ENCODE measurements at regions not wholly inside any gene's neighbourhood (a gene's known extent, or its start where the extent isn't known, plus 50 kb on each side); places are given as distances from the start of the nearest gene placed in this dataset.
A peak's percentile ranks its signal among the peaks of the same experiment; 100 is the strongest.

GRCh38 chr18:75809926-75810255, 382.4 kb upstream of the SMIM21 start:
- H3K4me3 ChIP-seq (ENCODE audit: low read length): no peak overlapping the region
- peak; percentile 38 for DNase-seq

GRCh38 chr18:75809151-75809925, 381.8 kb upstream of the SMIM21 start:
- peaks cover 24% of the 10 kb centered on the region for H3K4me1 ChIP-seq (ENCODE audit: control insufficient read depth, insufficient read depth, low read length)
- H3K9me3 ChIP-seq (replicated peaks; ENCODE audit: control insufficient read depth, low read depth, low read length): no peaks in the 10 kb centered on the region
- no peaks in the 10 kb centered on the region for H3K36me3 ChIP-seq (ENCODE audit: control insufficient read depth, insufficient read depth, low read length)
- DNase-seq: peak; percentile 72
- H3K27ac ChIP-seq (ENCODE audit: low read length): peak overlapping the region; percentile 71
- whole genome bisulfite sequencing (ENCODE audit: insufficient coverage): 9% methylated on average over 10 of the region's 20 CpGs
- no peak overlapping the region for H3K4me3 ChIP-seq (ENCODE audit: low read length)
- H3K27me3 ChIP-seq (ENCODE audit: control insufficient read depth, insufficient read depth, low read length): no peaks in the 10 kb centered on the region

More at GRCh38 chr18:75809926-75810255, 382.4 kb upstream of the SMIM21 start:
- peaks cover 24% of the 10 kb centered on the region for H3K4me1 ChIP-seq (ENCODE audit: control insufficient read depth, insufficient read depth, low read length)
- H3K36me3 ChIP-seq (ENCODE audit: control insufficient read depth, insufficient read depth, low read length): no peaks in the 10 kb centered on the region
- H3K27me3 ChIP-seq (ENCODE audit: control insufficient read depth, insufficient read depth, low read length): no peaks in the 10 kb centered on the region
- peak overlapping the region; percentile 71 for H3K27ac ChIP-seq (ENCODE audit: low read length)
- WGBS (ENCODE audit: insufficient coverage): no CpG with 5 or more reads among the region's 6 CpGs
- no peaks in the 10 kb centered on the region for H3K9me3 ChIP-seq (replicated peaks; ENCODE audit: control insufficient read depth, low read depth, low read length)

GRCh38 chr18:75805265-75805664, 377.8 kb upstream of the SMIM21 start:
- H3K4me1 ChIP-seq (ENCODE audit: control insufficient read depth, insufficient read depth, low read length): peaks cover 15% of the 10 kb centered on the region
- H3K9me3 ChIP-seq (replicated peaks; ENCODE audit: control insufficient read depth, low read depth, low read length): no peaks in the 10 kb centered on the region
- H3K27me3 ChIP-seq (ENCODE audit: control insufficient read depth, insufficient read depth, low read length): no peaks in the 10 kb centered on the region
- H3K36me3 ChIP-seq (ENCODE audit: control insufficient read depth, insufficient read depth, low read length): no peaks in the 10 kb centered on the region
- H3K4me3 ChIP-seq (ENCODE audit: low read length): no peak overlapping the region
- DNase-seq: no peak
- 75% methylated on average over 1 of the region's 3 CpGs for WGBS (ENCODE audit: insufficient coverage)
- H3K27ac ChIP-seq (ENCODE audit: low read length): no peak overlapping the region

GRCh38 chr18:75802681-75803080, 375.2 kb upstream of the SMIM21 start:
- Histone ChIP-seq H3K36me3 (ENCODE audit: control insufficient read depth, insufficient read depth, low read length) (no peaks in the 10 kb centered on the region), H3K4me1 (ENCODE audit: control insufficient read depth, insufficient read depth, low read length) (no peaks in the 10 kb centered on the region), H3K27ac (ENCODE audit: low read length) (no peak overlapping the region), H3K27me3 (ENCODE audit: control insufficient read depth, insufficient read depth, low read length) (no peaks in the 10 kb centered on the region), H3K9me3 (replicated peaks; ENCODE audit: control insufficient read depth, low read depth, low read length) (no peaks in the 10 kb centered on the region), H3K4me3 (ENCODE audit: low read length) (no peak overlapping the region)
- DNase-seq: no peak
- no CpG with 5 or more reads among the region's 5 CpGs for WGBS (ENCODE audit: insufficient coverage)

- Histone ChIP-seq H3K4me3 (ENCODE audit: low read length) (no peak overlapping the region), H3K27ac (ENCODE audit: low read length) (no peak overlapping the region), H3K36me3 (ENCODE audit: control insufficient read depth, insufficient read depth, low read length) (no peaks in the 10 kb centered on the region), H3K27me3 (ENCODE audit: control insufficient read depth, insufficient read depth, low read length) (no peaks in the 10 kb centered on the region), H3K4me1 (ENCODE audit: control insufficient read depth, insufficient read depth, low read length) (no peaks in the 10 kb centered on the region), H3K9me3 (replicated peaks; ENCODE audit: control insufficient read depth, low read depth, low read length) (no peaks in the 10 kb centered on the region)
- 92% methylated on average over 10 of the region's 12 CpGs for WGBS (ENCODE audit: insufficient coverage)
- no peak for DNase-seq
Measured at GRCh38 chr18:75801178-75801577, 373.7 kb upstream of the SMIM21 start.

GRCh38 chr18:75800331-75800648, 372.8 kb upstream of the SMIM21 start:
- H3K36me3 ChIP-seq (ENCODE audit: control insufficient read depth, insufficient read depth, low read length): no peaks in the 10 kb centered on the region
- no peaks in the 10 kb centered on the region for H3K27me3 ChIP-seq (ENCODE audit: control insufficient read depth, insufficient read depth, low read length)
- 100% methylated on average over 2 of the region's 6 CpGs for WGBS (ENCODE audit: insufficient coverage)
- no peak overlapping the region for H3K27ac ChIP-seq (ENCODE audit: low read length)
- H3K4me1 ChIP-seq (ENCODE audit: control insufficient read depth, insufficient read depth, low read length): no peaks in the 10 kb centered on the region
- H3K9me3 ChIP-seq (replicated peaks; ENCODE audit: control insufficient read depth, low read depth, low read length): no peaks in the 10 kb centered on the region
- DNase-seq: no peak
- H3K4me3 ChIP-seq (ENCODE audit: low read length): no peak overlapping the region

- Histone ChIP-seq H3K27me3 (ENCODE audit: control insufficient read depth, insufficient read depth, low read length) (no peaks in the 10 kb centered on the region), H3K9me3 (replicated peaks; ENCODE audit: control insufficient read depth, low read depth, low read length) (no peaks in the 10 kb centered on the region), H3K4me1 (ENCODE audit: control insufficient read depth, insufficient read depth, low read length) (no peaks in the 10 kb centered on the region), H3K36me3 (ENCODE audit: control insufficient read depth, insufficient read depth, low read length) (no peaks in the 10 kb centered on the region), H3K4me3 (ENCODE audit: low read length) (no peak overlapping the region), H3K27ac (ENCODE audit: low read length) (no peak overlapping the region)
- no peak for DNase-seq
- WGBS (ENCODE audit: insufficient coverage): 42% methylated on average over 3 of the region's 10 CpGs
Measured at GRCh38 chr18:75799449-75800330, 372.2 kb upstream of the SMIM21 start.

- no peaks in the 10 kb centered on the region for H3K4me1 ChIP-seq (ENCODE audit: control insufficient read depth, insufficient read depth, low read length)
- no peak overlapping the region for H3K27ac ChIP-seq (ENCODE audit: low read length)
- WGBS (ENCODE audit: insufficient coverage): no CpG with 5 or more reads among the region's 1 CpG
- no peaks in the 10 kb centered on the region for H3K9me3 ChIP-seq (replicated peaks; ENCODE audit: control insufficient read depth, low read depth, low read length)
- no peak overlapping the region for H3K4me3 ChIP-seq (ENCODE audit: low read length)
- no peak for DNase-seq
- H3K36me3 ChIP-seq (ENCODE audit: control insufficient read depth, insufficient read depth, low read length): no peaks in the 10 kb centered on the region
- no peaks in the 10 kb centered on the region for H3K27me3 ChIP-seq (ENCODE audit: control insufficient read depth, insufficient read depth, low read length)
Measured at GRCh38 chr18:75797046-75797445, 369.5 kb upstream of the SMIM21 start.

GRCh38 chr18:75790796-75791195, 363.3 kb upstream of the SMIM21 start:
- H3K36me3 ChIP-seq (ENCODE audit: control insufficient read depth, insufficient read depth, low read length): no peaks in the 10 kb centered on the region
- H3K27ac ChIP-seq (ENCODE audit: low read length): no peak overlapping the region
- WGBS (ENCODE audit: insufficient coverage): no CpG with 5 or more reads among the region's 2 CpGs
- no peaks in the 10 kb centered on the region for H3K9me3 ChIP-seq (replicated peaks; ENCODE audit: control insufficient read depth, low read depth, low read length)
- no peak overlapping the region for H3K4me3 ChIP-seq (ENCODE audit: low read length)
- H3K27me3 ChIP-seq (ENCODE audit: control insufficient read depth, insufficient read depth, low read length): no peaks in the 10 kb centered on the region
- H3K4me1 ChIP-seq (ENCODE audit: control insufficient read depth, insufficient read depth, low read length): no peaks in the 10 kb centered on the region
- peak; percentile 83 for DNase-seq

- no peaks in the 10 kb centered on the region for H3K4me1 ChIP-seq (ENCODE audit: control insufficient read depth, insufficient read depth, low read length)
- peak overlapping the region; percentile 5 for H3K27ac ChIP-seq (ENCODE audit: low read length)
- no peak overlapping the region for H3K4me3 ChIP-seq (ENCODE audit: low read length)
- H3K36me3 ChIP-seq (ENCODE audit: control insufficient read depth, insufficient read depth, low read length): no peaks in the 10 kb centered on the region
- no peaks in the 10 kb centered on the region for H3K9me3 ChIP-seq (replicated peaks; ENCODE audit: control insufficient read depth, low read depth, low read length)
- peak; percentile 63 for DNase-seq
- WGBS (ENCODE audit: insufficient coverage): no CpG with 5 or more reads among the region's 2 CpGs
- H3K27me3 ChIP-seq (ENCODE audit: control insufficient read depth, insufficient read depth, low read length): no peaks in the 10 kb centered on the region
Measured at GRCh38 chr18:75790111-75790510, 362.6 kb upstream of the SMIM21 start.
